Tibial nerve (tissue), 4 donors: ENCODE measurements at regions not wholly inside any gene's neighbourhood (a gene's known extent, or its start where the extent isn't known, plus 50 kb on each side); places are given as distances from the start of the nearest gene placed in this dataset.

Experiments used
- CTCF ChIP-seq, 5 experiments: fragments of 200-600 bp in 3 of 5; fragments of 450-650 bp in 2 of 5; sonication (generic) in 3 of 5; IDR thresholded peaks; one replicate each; pipeline ENCODE4 v1.5.1; 2016 to 2019; ENCODE audit warnings: antibody characterized with exemption in 5 of 5, mild to moderate bottlenecking in 3 of 5, moderate library complexity in 2 of 5
- EP300 ChIP-seq, 2 donors: sonication (generic); formaldehyde crosslinking; IDR thresholded peaks; one replicate each; pipeline ENCODE4 v1.6.1; 2017; ENCODE audit warnings: antibody characterized with exemption in 2 of 2, mild to moderate bottlenecking in 1 of 2
- POLR2A ChIP-seq, 2 donors: fragments of 450-650 bp; IDR thresholded peaks; one replicate each; pipeline ENCODE4 v1.6.1; 2017; ENCODE audit warnings: antibody characterized with exemption in 2 of 2, mild to moderate bottlenecking in 2 of 2, moderate library complexity in 2 of 2

- no peak for TF ChIP-seq EP300 (IDR thresholded peaks at IDR 0.05)
- no peak for TF ChIP-seq CTCF (IDR thresholded peaks at IDR 0.05)
- TF ChIP-seq POLR2A (IDR thresholded peaks at IDR 0.05) = no peak
These were observed 177.3 kb upstream of the FAT1 start for GRCh38 chr4:186900984-186901383.
